IMR-90 (cell line): ENCODE measurements at regions not wholly inside any gene's neighbourhood (a gene's known extent, or its start where the extent isn't known, plus 50 kb on each side); places are given as distances from the start of the nearest gene placed in this dataset.

Experiments
- ATAC-seq: fragments of 200-7000 bp; cut with Tn5 transposase; 2 replicates; pipeline ENCODE4 v1.9.1; 2020; ENCODE audit warnings: low read depth, mild to moderate bottlenecking, moderate library complexity
- BruUV-seq: library from RNA; stranded (reverse); fragments of 400-500 nt; replicated peaks from 2 replicates; lab custom pipeline; 2021; lab: Mats Ljungman, UMichigan
- CTCF ChIA-PET: fragments of 300-600 bp; formaldehyde crosslinking; extraction: SDS; loops from one replicate; lab custom pipeline; 2021; ENCODE audit warnings: antibody characterized with exemption; lab: Yijun Ruan, JAX
- POLR2A ChIA-PET: fragments of 300-600 bp; sonication (Branson Sonifier 250); formaldehyde crosslinking; loops from one replicate; lab custom pipeline; 2022; ENCODE audit warnings: antibody characterized with exemption; ENCODE audit not compliant: unreplicated experiment; lab: Charles Lee
- DNase-seq: peaks from one replicate; pipeline ENCODE4 v3.0.0; 2013
- H2AFZ ChIP-seq: replicated peaks from 2 replicates; pipeline ENCODE3; 2013; ENCODE audit warnings: low read length, mild to moderate bottlenecking; ENCODE audit not compliant: poor library complexity
- H2AK5ac ChIP-seq: 2 replicates; pipeline ENCODE4 v1.6.1; 2013; ENCODE audit warnings: low read depth, low read length, inconsistent platforms
- H2AK9ac ChIP-seq: replicated peaks from 2 replicates; pipeline ENCODE3; 2013; ENCODE audit warnings: mild to moderate bottlenecking, low read depth, low read length, moderate library complexity; ENCODE audit not compliant: poor library complexity
- H2BK120ac ChIP-seq: 2 replicates; pipeline ENCODE4 v1.6.1; 2013; ENCODE audit warnings: low read depth, low read length, inconsistent platforms
- H2BK15ac ChIP-seq: 3 replicates; pipeline ENCODE4 v1.6.1; 2013; ENCODE audit warnings: low read depth, low read length, inconsistent platforms
- H2BK20ac ChIP-seq: 2 replicates; pipeline ENCODE4 v1.6.1; 2013; ENCODE audit warnings: low read depth, mild to moderate bottlenecking, inconsistent platforms, low read length, moderate library complexity
- H2BK5ac ChIP-seq: 2 replicates; pipeline ENCODE4 v1.6.1; 2013; ENCODE audit warnings: mild to moderate bottlenecking, low read depth, low read length, inconsistent platforms; ENCODE audit not compliant: poor library complexity, severe bottlenecking
- H3K14ac ChIP-seq: replicated peaks from 2 replicates; pipeline ENCODE4 v1.6.1; 2013; ENCODE audit warnings: low read depth, low read length, inconsistent platforms
- H3K18ac ChIP-seq: 2 replicates; pipeline ENCODE4 v1.6.1; 2013; ENCODE audit warnings: low read depth, low read length, control low read depth
- H3K23ac ChIP-seq: 2 replicates; pipeline ENCODE4 v1.6.1; 2013; ENCODE audit warnings: low read depth, low read length, inconsistent platforms
- H3K27ac ChIP-seq: 2 replicates; pipeline ENCODE4 v1.5.1; 2013; ENCODE audit warnings: mild to moderate bottlenecking, control low read depth, low read length; ENCODE audit not compliant: insufficient read depth
- H3K27me3 ChIP-seq: 2 replicates; pipeline ENCODE4 v1.6.1; 2013; ENCODE audit warnings: low read length; ENCODE audit not compliant: control insufficient read depth, insufficient read depth
- H3K36me3 ChIP-seq: 2 replicates; pipeline ENCODE4 v1.6.1; 2013; ENCODE audit warnings: low read length, mixed read lengths; ENCODE audit not compliant: control insufficient read depth, insufficient read depth
- H3K4ac ChIP-seq: 2 replicates; pipeline ENCODE4 v1.6.1; 2013; ENCODE audit warnings: low read depth, low read length, inconsistent platforms
- H3K4me1 ChIP-seq: 2 replicates; pipeline ENCODE4 v1.6.1; 2013; ENCODE audit warnings: low read length, mixed read lengths; ENCODE audit not compliant: control insufficient read depth, insufficient read depth
- H3K4me2 ChIP-seq: 2 replicates; pipeline ENCODE4 v1.6.1; 2013; ENCODE audit warnings: low read depth, mild to moderate bottlenecking, control low read depth, low read length, moderate library complexity
- H3K4me3 ChIP-seq: 2 replicates; pipeline ENCODE4 v1.5.1; 2013; ENCODE audit warnings: low read depth, mild to moderate bottlenecking, control low read depth, low read length, moderate library complexity; ENCODE audit not compliant: insufficient read depth
- H3K56ac ChIP-seq: 2 replicates; pipeline ENCODE4 v1.6.1; 2013; ENCODE audit warnings: low read length, inconsistent platforms; ENCODE audit not compliant: insufficient read depth; ENCODE audit errors: extremely low read depth
- H3K79me1 ChIP-seq, 2 experiments: 2 replicates each; pipeline ENCODE4 v1.6.1; 2013; ENCODE audit warnings: low read length in 2 of 2, inconsistent platforms in 1 of 2, low read depth in 1 of 2
- H3K9ac ChIP-seq: 2 replicates; pipeline ENCODE4 v1.6.1; 2013; ENCODE audit warnings: low read depth, low read length, control low read depth
- H3K9me1 ChIP-seq: 2 replicates; pipeline ENCODE4 v1.6.1; 2013; ENCODE audit warnings: low read length, inconsistent platforms; ENCODE audit not compliant: insufficient read depth
- H3K9me3 ChIP-seq: 2 replicates; pipeline ENCODE4 v1.6.1; 2013; ENCODE audit warnings: low read length; ENCODE audit not compliant: control insufficient read depth, insufficient read depth
- H4K20me1 ChIP-seq: 2 replicates; pipeline ENCODE4 v1.6.1; 2013; ENCODE audit warnings: low read length, inconsistent platforms; ENCODE audit not compliant: insufficient read depth
- H4K5ac ChIP-seq: 2 replicates; pipeline ENCODE4 v1.6.1; 2013; ENCODE audit warnings: mild to moderate bottlenecking, low read depth, low read length, control low read depth
- H4K8ac ChIP-seq, 2 experiments: 2 replicates each; pipeline ENCODE4 v1.6.1; 2013; ENCODE audit warnings: low read depth in 2 of 2, low read length in 2 of 2, control low read depth in 1 of 2, inconsistent platforms in 1 of 2
- H4K91ac ChIP-seq: 2 replicates; pipeline ENCODE4 v1.6.1; 2013; ENCODE audit warnings: low read depth, low read length, inconsistent platforms; ENCODE audit not compliant: insufficient read depth
- BHLHE40 ChIP-seq: fragments of 150-350 bp; IDR thresholded peaks from 2 replicates; pipeline ENCODE4 v1.6.1; 2016; ENCODE audit warnings: mild to moderate bottlenecking, low read depth, low read length
- CEBPB ChIP-seq: IDR thresholded peaks from 2 replicates; pipeline ENCODE4 v1.6.1; 2012; ENCODE audit warnings: low read depth, low read length, improper control_type of control experiment
- CHD1 ChIP-seq: IDR thresholded peaks from 2 replicates; pipeline ENCODE4 v1.6.1; 2012; ENCODE audit warnings: low read depth, low read length, improper control_type of control experiment
- MAZ ChIP-seq: IDR thresholded peaks from 2 replicates; pipeline ENCODE4 v1.6.1; 2012; ENCODE audit warnings: low read depth, mild to moderate bottlenecking, low read length, improper control_type of control experiment, moderate library complexity, borderline replicate concordance
- MXI1 ChIP-seq: IDR thresholded peaks from 2 replicates; pipeline ENCODE4 v1.6.1; 2012; ENCODE audit warnings: low read depth, mild to moderate bottlenecking, low read length, moderate library complexity, borderline replicate concordance
- POLR2A ChIP-seq: IDR thresholded peaks from 2 replicates; pipeline ENCODE4 v1.6.1; 2012; ENCODE audit warnings: mild to moderate bottlenecking, low read depth, low read length
- RCOR1 ChIP-seq: IDR thresholded peaks from 2 replicates; pipeline ENCODE4 v1.6.1; 2012; ENCODE audit warnings: mild to moderate bottlenecking, low read length, improper control_type of control experiment; ENCODE audit not compliant: insufficient replicate concordance
- RFX5 ChIP-seq: IDR thresholded peaks from 2 replicates; pipeline ENCODE4 v1.8.0; 2012; ENCODE audit warnings: low read depth, mild to moderate bottlenecking, low read length, moderate library complexity
- SMC3 ChIP-seq: fragments of 150-350 bp; IDR thresholded peaks from 2 replicates; pipeline ENCODE4 v1.6.1; 2016; ENCODE audit warnings: low read depth, mild to moderate bottlenecking, antibody characterized with exemption, low read length, moderate library complexity
- WGBS, 2 experiments: methylation state at CpG; one replicate each; pipeline versions ENCODE4 v1.1.5 to v1.1.7; 2013; ENCODE audit warnings: missing lambda C conversion rate in 2 of 2; ENCODE audit not compliant: insufficient read length in 1 of 2; ENCODE audit errors: extremely low coverage in 2 of 2; 5-methylcytosine and 5-hydroxymethylcytosine counted together
- dilution Hi-C: fragments of 300-500 bp; cut with HindIII; formaldehyde crosslinking; loops from one replicate; pipeline ENCODE4 v1.14.3; 2018; ENCODE audit warnings: low sequenced_read_pairs; ENCODE audit not compliant: unreplicated experiment
- in situ Hi-C: fragments of 300-500 bp; cut with MboI; formaldehyde crosslinking; loops from 3 replicates; pipeline ENCODE4 v1.14.3; 2019; ENCODE audit warnings: low sequenced_read_pairs, inconsistent platforms, mixed read lengths
- intact Hi-C: fragments of 100-400 bp; cut with micrococcal nuclease; formaldehyde crosslinking; loops from 2 replicates; pipeline ENCODE4 v1.10.0; 2022

- no peak overlapping the region for H3K23ac ChIP-seq
- no peaks in the 10 kb centered on the region for H3K4me1 ChIP-seq
- H3K56ac ChIP-seq: no peak overlapping the region
- ChIA-PET CTCF (no interaction called here), POLR2A (no interaction called here)
- ATAC-seq (no peak), DNase-seq (no peak)
- H2BK20ac ChIP-seq: no peak overlapping the region
- H2BK15ac ChIP-seq: no peak overlapping the region
- no peak overlapping the region for H3K18ac ChIP-seq
- no peak overlapping the region for H3K14ac ChIP-seq
- no peak overlapping the region for H4K5ac ChIP-seq
- no peaks in the 10 kb centered on the region for H3K27me3 ChIP-seq
- no peak for TF ChIP-seq MXI1
- no peak for TF ChIP-seq RFX5
- no peak for TF ChIP-seq RCOR1
- no peak for TF ChIP-seq MAZ
- no peak for TF ChIP-seq POLR2A
- no peak for TF ChIP-seq SMC3
- no peak for TF ChIP-seq CHD1
- no peak for TF ChIP-seq BHLHE40
- no peak for TF ChIP-seq CEBPB
- H3K79me1 ChIP-seq: no peaks in the 10 kb centered on the region
- H3K9me1 ChIP-seq: no peaks in the 10 kb centered on the region
- H2AFZ ChIP-seq: no peak overlapping the region
- dilution Hi-C loops: no loop called here
- H2BK5ac ChIP-seq: no peak overlapping the region
- no peaks in the 10 kb centered on the region for H4K20me1 ChIP-seq
- no peak overlapping the region for H4K8ac ChIP-seq
- no peak overlapping the region for H4K91ac ChIP-seq
- no peak overlapping the region for H3K4me3 ChIP-seq
- in situ Hi-C loops: no loop called here
- H3K4ac ChIP-seq: no peak overlapping the region
- H2AK5ac ChIP-seq: no peak overlapping the region
- no peak overlapping the region for H2AK9ac ChIP-seq
- no peak overlapping the region for H3K4me2 ChIP-seq
- BruUV-seq: no TSS peak
- H3K36me3 ChIP-seq: no peaks in the 10 kb centered on the region
- H3K27ac ChIP-seq: no peak overlapping the region
- intact Hi-C loops: no loop called here
- peaks cover 2% of the 10 kb centered on the region for H3K9me3 ChIP-seq
- WGBS, 2 experiments: no CpG with 5 or more reads among the region's 6 CpGs
- H2BK120ac ChIP-seq: no peak overlapping the region
- H3K9ac ChIP-seq: no peak overlapping the region
Observed at GRCh38 chr5:23446424-23446823, 61.0 kb upstream of the PRDM9 start.
